ENCODE measurements at regions not wholly inside any gene's neighbourhood (a gene's known extent, or its start where the extent isn't known, plus 50 kb on each side); places are given as distances from the start of the nearest gene placed in this dataset.

GRCh38 chr11:128372977-128373376 is 214.4 kb downstream of the ETS1 start:
- H3K4me3 ChIP-seq = no peak overlapping the region
- ChIA-PET CTCF (interaction anchor here (1.1 kb wide), 2 partner anchors 12 to 37 kb away, joined by 3 read pairs; no protein-coding TSS in a partner anchor), RAD21 (ENCODE audit: unreplicated experiment) (no interaction called here), SMC1A (ENCODE audit: uncharacterized antibody, unreplicated experiment) (interaction anchor here (0.8 to 1.0 kb wide), 2 partner anchors 10 to 11 kb away, joined by 3 to 6 read pairs; no protein-coding TSS in a partner anchor), POLR2A (no interaction called here)
- no peak overlapping the region for H3K9ac ChIP-seq (ENCODE audit: control insufficient read depth, insufficient read depth, low read length)
- H4K20me1 ChIP-seq (ENCODE audit: control insufficient read depth, insufficient read depth) = no peaks in the 10 kb centered on the region
- BruUV-seq (replicated peaks) = no TSS peak
- H3K4me1 ChIP-seq (ENCODE audit: control insufficient read depth, insufficient read depth, low read length) = no peaks in the 10 kb centered on the region
- no peaks in the 10 kb centered on the region for H3K36me3 ChIP-seq (ENCODE audit: control insufficient read depth in 2 of 2, insufficient read depth in 2 of 2, low read length in 1 of 2)
- DNase-seq (ENCODE audit: low read depth, low spot score) (no peak), ATAC-seq (no peak), FAIRE-seq (no peak)
- 14% methylated on average over 1 of the region's 1 CpG for WGBS (ENCODE audit: insufficient coverage, insufficient replicate concordance, low lambda C conversion rate, missing lambda C conversion rate)
- H3K4me2 ChIP-seq (ENCODE audit: control insufficient read depth, insufficient read depth) = no peak overlapping the region
- no peaks in the 10 kb centered on the region for H3K9me3 ChIP-seq (replicated peaks; ENCODE audit: control insufficient read depth, insufficient read depth, low read length)
- H2AFZ ChIP-seq (ENCODE audit: control insufficient read depth, low read depth, low read length) = no peak overlapping the region
- in situ Hi-C loops (cut with MboI) (no loop called here), intact Hi-C loops (cut with micrococcal nuclease; ENCODE audit: unreplicated experiment) (no loop called here)
- no peaks in the 10 kb centered on the region for H3K79me2 ChIP-seq (ENCODE audit: control insufficient read depth, insufficient read depth, low read length)
- TF ChIP-seq ZNF622 (IDR thresholded peaks at IDR 0.05) = no peak
- TF ChIP-seq NBN (IDR thresholded peaks at IDR 0.05) = no peak
- TF ChIP-seq, protein P1, sequence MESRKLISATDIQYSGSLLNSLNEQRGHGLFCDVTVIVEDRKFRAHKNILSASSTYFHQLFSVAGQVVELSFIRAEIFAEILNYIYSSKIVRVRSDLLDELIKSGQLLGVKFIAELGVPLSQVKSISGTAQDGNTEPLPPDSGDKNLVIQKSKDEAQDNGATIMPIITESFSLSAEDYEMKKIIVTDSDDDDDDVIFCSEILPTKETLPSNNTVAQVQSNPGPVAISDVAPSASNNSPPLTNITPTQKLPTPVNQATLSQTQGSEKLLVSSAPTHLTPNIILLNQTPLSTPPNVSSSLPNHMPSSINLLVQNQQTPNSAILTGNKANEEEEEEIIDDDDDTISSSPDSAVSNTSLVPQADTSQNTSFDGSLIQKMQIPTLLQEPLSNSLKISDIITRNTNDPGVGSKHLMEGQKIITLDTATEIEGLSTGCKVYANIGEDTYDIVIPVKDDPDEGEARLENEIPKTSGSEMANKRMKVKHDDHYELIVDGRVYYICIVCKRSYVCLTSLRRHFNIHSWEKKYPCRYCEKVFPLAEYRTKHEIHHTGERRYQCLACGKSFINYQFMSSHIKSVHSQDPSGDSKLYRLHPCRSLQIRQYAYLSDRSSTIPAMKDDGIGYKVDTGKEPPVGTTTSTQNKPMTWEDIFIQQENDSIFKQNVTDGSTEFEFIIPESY (IDR thresholded peaks at IDR 0.05) = no peak
- TF ChIP-seq SMC3 (IDR thresholded peaks at IDR 0.05; ENCODE audit: borderline replicate concordance, low read length) = no peak
- H3K27ac ChIP-seq (ENCODE audit: control insufficient read depth, insufficient read depth) = no peak overlapping the region
- H3K27me3 ChIP-seq (replicated peaks in 1 of 2; ENCODE audit: control insufficient read depth in 2 of 2, insufficient read depth in 2 of 2, low read length in 1 of 2) = no peaks in the 10 kb centered on the region

DNA sequence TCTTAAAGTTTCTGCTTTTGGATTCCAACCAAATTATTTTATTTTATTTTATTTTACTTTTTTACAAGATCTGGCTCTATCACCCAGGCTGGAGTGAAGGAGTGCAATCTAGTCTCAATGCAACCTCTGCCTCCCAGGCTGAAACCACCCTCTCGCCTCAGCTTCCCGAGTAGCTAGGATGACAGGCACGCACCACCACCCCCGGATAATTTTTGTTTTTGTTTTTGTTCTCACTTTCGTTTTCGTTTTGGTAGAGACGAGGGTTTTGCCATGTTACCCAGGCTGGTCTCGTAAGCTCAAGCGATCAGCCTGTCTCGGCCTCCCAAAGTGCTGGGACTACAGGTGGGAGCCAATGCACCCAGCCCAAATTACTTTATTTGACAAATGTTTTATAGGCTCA is 219.8 kb downstream of the ETS1 start:
- TF ChIP-seq PKNOX1 (IDR thresholded peaks at IDR 0.05) (0 out of 2 replicates have a peak, but pooled peaks have one; percentile 18), PAX8 (IDR thresholded peaks at IDR 0.05) (no peak), BRCA1 (IDR thresholded peaks at IDR 0.05; ENCODE audit: low read depth, low read length) (no peak)
- ChIA-PET POLR2A (interaction anchor here (1.0 kb wide), 1 partner anchor 11 kb away, joined by 3 read pairs; no protein-coding TSS in a partner anchor), RAD21 (ENCODE audit: unreplicated experiment) (interaction anchor here (1.2 to 1.6 kb wide), 2 partner anchors 48 to 64 kb away, joined by 3 read pairs; no protein-coding TSS in a partner anchor), CTCF (interaction anchor here (1.0 kb wide), 1 partner anchor 25 kb away, joined by 3 read pairs; no protein-coding TSS in a partner anchor), SMC1A (ENCODE audit: uncharacterized antibody, unreplicated experiment) (interaction anchor here (0.6 to 4.1 kb wide), 12 partner anchors 9 to 263 kb away, joined by 3 to 24 read pairs (median 4); no protein-coding TSS in a partner anchor)
- peak overlapping the region; percentile 20; the same call in 1 of the 2 replicates for H3K27ac ChIP-seq (ENCODE audit: control insufficient read depth, insufficient read depth)
- H3K27me3 ChIP-seq (replicated peaks in 1 of 2; ENCODE audit: control insufficient read depth in 2 of 2, insufficient read depth in 2 of 2, low read length in 1 of 2) = no peaks in the 10 kb centered on the region
- H3K9ac ChIP-seq (ENCODE audit: control insufficient read depth, insufficient read depth, low read length) = no peak overlapping the region
- H3K4me1 ChIP-seq (ENCODE audit: control insufficient read depth, insufficient read depth, low read length) = no peaks in the 10 kb centered on the region
- intact Hi-C loops (cut with micrococcal nuclease; ENCODE audit: unreplicated experiment) = no loop called here
- DNase-seq (ENCODE audit: low read depth, low spot score) (peak; percentile 41), FAIRE-seq (peak; percentile 38), ATAC-seq (peak; percentile 89)
- no peaks in the 10 kb centered on the region for H3K36me3 ChIP-seq (ENCODE audit: control insufficient read depth in 2 of 2, insufficient read depth in 2 of 2, low read length in 1 of 2)
- H3K79me2 ChIP-seq (ENCODE audit: control insufficient read depth, insufficient read depth, low read length) = no peaks in the 10 kb centered on the region
- H2AFZ ChIP-seq (ENCODE audit: control insufficient read depth, low read depth, low read length) = no peak overlapping the region; the same call in 1 of the 2 replicates
- H3K4me2 ChIP-seq (ENCODE audit: control insufficient read depth, insufficient read depth) = no peak overlapping the region
- no peaks in the 10 kb centered on the region for H4K20me1 ChIP-seq (ENCODE audit: control insufficient read depth, insufficient read depth)
- in situ Hi-C loops (cut with MboI) = no loop called here
- no peak overlapping the region for H3K4me3 ChIP-seq
- BruUV-seq (replicated peaks) = no TSS peak
- WGBS (ENCODE audit: insufficient coverage, insufficient replicate concordance, low lambda C conversion rate, missing lambda C conversion rate) = 4% methylated on average over 10 of the region's 10 CpGs
- no peaks in the 10 kb centered on the region for H3K9me3 ChIP-seq (replicated peaks; ENCODE audit: control insufficient read depth, insufficient read depth, low read length)

Measured in GM12878 (cell line).